BJ (cell line): ENCODE measurements at regions not wholly inside any gene's neighbourhood (a gene's known extent, or its start where the extent isn't known, plus 50 kb on each side); places are given as distances from the start of the nearest gene placed in this dataset.

Experiments
- CTCF ChIA-PET: fragments of 350-600 bp; formaldehyde crosslinking; extraction: SDS; loops from one replicate; lab custom pipeline; 2021; ENCODE audit warnings: antibody characterized with exemption, inconsistent platforms; lab: Yijun Ruan, JAX
- POLR2A ChIA-PET: fragments of 300-600 bp; sonication (Branson Sonifier 250); formaldehyde crosslinking; extraction: SDS; loops from one replicate; lab custom pipeline; 2021; ENCODE audit warnings: antibody characterized with exemption; lab: Charles Lee
- DNase-seq: peaks from one replicate; pipeline ENCODE4 v3.0.0-alpha.2; 2011; ENCODE audit warnings: low read depth
- H3K27me3 ChIP-seq: 2 replicates; pipeline ENCODE4 v1.6.0; 2011; ENCODE audit warnings: low read length; ENCODE audit not compliant: control insufficient read depth, insufficient read depth
- H3K36me3 ChIP-seq: 2 replicates; pipeline ENCODE4 v1.5.1; 2011; ENCODE audit warnings: low read length; ENCODE audit not compliant: control insufficient read depth, insufficient read depth
- H3K4me3 ChIP-seq: 2 replicates; pipeline ENCODE4 v1.5.1; 2011; ENCODE audit warnings: low read depth, mild to moderate bottlenecking, control low read depth, low read length
- TF ChIP-seq, protein P1 (sequence below): IDR thresholded peaks from 2 replicates; pipeline ENCODE4 v1.5.1; 2011; ENCODE audit warnings: low read depth, mild to moderate bottlenecking, control low read depth, inconsistent platforms, low read length, moderate library complexity; ENCODE audit not compliant: insufficient read depth

DNA sequence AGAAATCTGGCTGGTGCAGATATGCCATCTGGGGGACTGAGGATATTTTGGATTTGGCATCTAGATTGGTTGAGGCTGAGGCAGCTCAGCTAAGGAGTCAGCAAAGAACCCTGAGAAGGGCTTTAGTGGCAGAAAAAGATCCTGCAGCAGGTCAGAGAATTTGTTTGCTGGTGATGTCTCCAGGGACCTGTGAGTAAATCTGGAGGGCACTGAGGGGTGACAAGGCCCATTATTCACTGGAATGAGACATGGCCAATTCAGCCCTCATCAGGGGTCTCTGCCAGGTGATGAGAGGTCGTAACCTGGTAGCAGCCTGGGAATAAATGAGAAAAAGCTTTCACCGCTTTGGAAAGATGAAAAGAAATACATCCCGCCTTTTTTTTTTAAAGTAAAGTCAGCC, 118.3 kb upstream of the FBXL4 start:
- ChIA-PET CTCF (interaction anchor here (0.6 kb wide), 1 partner anchor 263 kb away, joined by 3 read pairs; no protein-coding TSS in a partner anchor), POLR2A (no interaction called here)
- no peaks in the 10 kb centered on the region for H3K36me3 ChIP-seq
- no peak overlapping the region for H3K4me3 ChIP-seq
- no peaks in the 10 kb centered on the region for H3K27me3 ChIP-seq
- no peak for DNase-seq
- TF ChIP-seq, protein P1, sequence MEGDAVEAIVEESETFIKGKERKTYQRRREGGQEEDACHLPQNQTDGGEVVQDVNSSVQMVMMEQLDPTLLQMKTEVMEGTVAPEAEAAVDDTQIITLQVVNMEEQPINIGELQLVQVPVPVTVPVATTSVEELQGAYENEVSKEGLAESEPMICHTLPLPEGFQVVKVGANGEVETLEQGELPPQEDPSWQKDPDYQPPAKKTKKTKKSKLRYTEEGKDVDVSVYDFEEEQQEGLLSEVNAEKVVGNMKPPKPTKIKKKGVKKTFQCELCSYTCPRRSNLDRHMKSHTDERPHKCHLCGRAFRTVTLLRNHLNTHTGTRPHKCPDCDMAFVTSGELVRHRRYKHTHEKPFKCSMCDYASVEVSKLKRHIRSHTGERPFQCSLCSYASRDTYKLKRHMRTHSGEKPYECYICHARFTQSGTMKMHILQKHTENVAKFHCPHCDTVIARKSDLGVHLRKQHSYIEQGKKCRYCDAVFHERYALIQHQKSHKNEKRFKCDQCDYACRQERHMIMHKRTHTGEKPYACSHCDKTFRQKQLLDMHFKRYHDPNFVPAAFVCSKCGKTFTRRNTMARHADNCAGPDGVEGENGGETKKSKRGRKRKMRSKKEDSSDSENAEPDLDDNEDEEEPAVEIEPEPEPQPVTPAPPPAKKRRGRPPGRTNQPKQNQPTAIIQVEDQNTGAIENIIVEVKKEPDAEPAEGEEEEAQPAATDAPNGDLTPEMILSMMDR = no peak

DNA sequence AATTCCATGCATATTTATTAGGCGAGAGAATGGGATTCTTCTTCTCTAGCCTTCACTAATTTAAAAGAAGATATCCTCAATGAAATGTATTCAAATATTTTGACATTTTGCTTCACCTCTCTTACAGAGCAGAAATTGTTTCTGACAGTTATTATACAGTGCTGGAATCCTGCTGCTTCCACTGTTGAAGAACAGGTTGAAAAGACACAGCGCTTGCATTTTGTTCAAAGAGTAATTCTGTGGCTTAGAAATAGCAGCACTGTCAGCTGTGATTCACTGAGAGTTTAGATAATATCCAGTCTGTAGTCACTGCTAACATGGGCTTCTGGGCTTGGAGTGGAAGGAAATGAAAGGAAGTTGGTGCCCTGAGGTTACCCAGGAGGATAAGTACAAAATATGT, 117.1 kb upstream of the FBXL4 start:
- no peaks in the 10 kb centered on the region for H3K27me3 ChIP-seq
- ChIA-PET POLR2A (no interaction called here), CTCF (no interaction called here)
- TF ChIP-seq, protein P1 = no peak
- no peak overlapping the region for H3K4me3 ChIP-seq
- DNase-seq = no peak
- no peaks in the 10 kb centered on the region for H3K36me3 ChIP-seq

DNA sequence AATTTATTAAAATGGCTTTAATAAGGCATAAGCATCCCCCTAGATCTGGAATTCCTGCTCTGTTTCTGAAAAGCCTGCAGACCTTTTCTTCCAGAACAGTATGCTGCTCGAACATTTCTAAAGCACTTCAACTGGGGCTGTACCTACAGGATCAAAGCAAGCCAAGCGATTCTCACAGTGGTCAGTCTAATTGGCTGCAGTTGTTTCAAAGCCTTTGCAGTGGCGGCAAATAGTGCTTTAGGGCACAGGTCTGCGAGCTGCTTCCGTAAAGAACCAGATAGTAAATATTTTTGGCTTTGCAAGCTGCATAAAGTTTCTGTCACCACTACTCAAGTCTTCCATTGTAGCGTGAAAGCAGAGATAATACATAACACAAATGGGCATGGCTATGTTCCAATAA, 88.9 kb upstream of the FBXL4 start:
- no peak overlapping the region for H3K4me3 ChIP-seq
- ChIA-PET POLR2A (no interaction called here), CTCF (no interaction called here)
- DNase-seq = no peak
- TF ChIP-seq, protein P1 = no peak
- 0 out of 2 replicates have a peak, but pooled peaks cover 1% of the 10 kb centered on the region for H3K27me3 ChIP-seq
- no peaks in the 10 kb centered on the region for H3K36me3 ChIP-seq

DNA sequence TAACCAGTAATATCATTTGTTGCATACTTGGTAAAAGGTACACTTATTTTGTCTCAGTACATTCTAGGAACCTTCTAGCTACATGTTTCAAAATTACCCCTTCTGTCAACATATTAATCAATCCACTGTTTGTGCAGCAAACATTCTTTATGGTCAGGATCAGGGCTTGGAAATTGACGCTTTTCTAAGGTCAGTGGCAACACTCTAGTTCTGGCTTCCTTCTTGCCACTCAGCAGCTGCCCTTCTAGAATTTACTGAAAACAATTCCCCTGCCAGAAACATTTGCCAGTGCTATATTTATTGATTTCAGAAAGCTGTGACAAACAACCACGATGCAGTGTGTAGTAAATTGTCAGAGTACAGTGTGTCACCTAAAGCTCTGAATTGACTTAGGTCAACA, 84.7 kb upstream of the FBXL4 start:
- H3K36me3 ChIP-seq = no peaks in the 10 kb centered on the region
- DNase-seq = no peak
- ChIA-PET CTCF (no interaction called here), POLR2A (no interaction called here)
- H3K4me3 ChIP-seq = no peak overlapping the region
- H3K27me3 ChIP-seq = no peaks in the 10 kb centered on the region
- TF ChIP-seq, protein P1 = no peak

DNA sequence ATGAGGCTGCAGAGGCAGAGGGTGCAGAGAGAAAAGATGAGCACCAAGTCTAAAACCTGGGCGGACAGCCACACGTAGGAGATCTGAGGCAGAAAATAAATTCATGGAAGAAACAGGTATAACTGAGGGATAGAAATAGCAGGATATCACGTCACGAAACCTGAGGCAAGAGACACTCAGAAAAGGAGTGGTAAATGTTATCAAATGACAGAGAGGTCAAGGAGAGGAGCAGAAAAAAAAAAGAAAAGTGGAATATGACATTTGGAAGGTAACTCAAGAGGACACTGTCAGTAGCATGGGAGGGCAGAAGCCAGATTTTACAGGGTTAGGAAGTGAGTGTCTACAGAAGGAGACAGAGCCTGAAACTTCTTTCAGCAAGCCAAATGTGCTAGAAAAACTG, 84.2 kb upstream of the FBXL4 start:
- no peak overlapping the region for H3K4me3 ChIP-seq
- no peaks in the 10 kb centered on the region for H3K27me3 ChIP-seq
- CTCF ChIA-PET = no interaction called here
- TF ChIP-seq, protein P1 = no peak
- POLR2A ChIA-PET = no interaction called here
- no peak for DNase-seq
- H3K36me3 ChIP-seq = no peaks in the 10 kb centered on the region
